Hypothalamus (tissue), 51 donors: ENCODE measurements at regions not wholly inside any gene's neighbourhood (a gene's known extent, or its start where the extent isn't known, plus 50 kb on each side); places are given as distances from the start of the nearest gene placed in this dataset.
A peak's percentile ranks its signal among the peaks of the same experiment; 100 is the strongest.
"Not testable (repeated sequence)": the region's sequence is repeated elsewhere in the genome, so short reads cannot be mapped to it uniquely, and the experiment has no call there.

Experiments
- DNase-seq, 51 donors: peaks; one replicate each; lab custom pipeline; 2025; lab: John Stamatoyannopoulos, UW

GRCh38 chr5:106510321-106510720, 1160.4 kb downstream of the EFNA5 start:
- DNase-seq = no peak

GRCh38 chr5:106508894-106509293, 1161.8 kb downstream of the EFNA5 start:
- no peak for DNase-seq

GRCh38 chr5:106493910-106494309, 1176.8 kb downstream of the EFNA5 start:
- DNase-seq = no peak

- DNase-seq = no peak
These were observed 1181.7 kb downstream of the EFNA5 start for GRCh38 chr5:106489004-106489403.

- no peak for DNase-seq
These were observed 1182.3 kb downstream of the EFNA5 start for GRCh38 chr5:106488407-106488806.

GRCh38 chr5:106481374-106481773, 1189.4 kb downstream of the EFNA5 start:
- DNase-seq = no peak

- DNase-seq = no peak
These were observed 1194.1 kb downstream of the EFNA5 start for GRCh38 chr5:106476630-106477029.

GRCh38 chr5:106474066-106474465, 1196.7 kb downstream of the EFNA5 start:
- no peak for DNase-seq

GRCh38 chr5:106459541-106459940, 1211.2 kb downstream of the EFNA5 start:
- no peak for DNase-seq

- DNase-seq = peak in 19 of 51 donors; percentile 0 to 43 (median 13)
These were observed 1215.9 kb downstream of the EFNA5 start for GRCh38 chr5:106454651-106455415.

GRCh38 chr5:106454050-106454449, 1216.7 kb downstream of the EFNA5 start:
- DNase-seq = no peak

GRCh38 chr5:106451998-106452397, 1218.7 kb downstream of the EFNA5 start:
- DNase-seq = no peak

- no peak for DNase-seq
These were observed 1227.0 kb downstream of the EFNA5 start for GRCh38 chr5:106443746-106444145.

GRCh38 chr5:106435185-106435584, 1235.6 kb downstream of the EFNA5 start:
- no peak for DNase-seq

GRCh38 chr5:106430733-106431132, 1240.0 kb downstream of the EFNA5 start:
- not testable (repeated sequence) for DNase-seq

GRCh38 chr5:106423109-106423897, 1247.4 kb downstream of the EFNA5 start:
- no peak for DNase-seq

GRCh38 chr5:106420102-106420501, 1250.6 kb downstream of the EFNA5 start:
- no peak for DNase-seq

- DNase-seq = no peak
These were observed 1252.5 kb downstream of the EFNA5 start for GRCh38 chr5:106418196-106418595.

- no peak for DNase-seq
These were observed 1253.2 kb downstream of the EFNA5 start for GRCh38 chr5:106417566-106417965.

- DNase-seq = no peak
These were observed 1253.6 kb downstream of the EFNA5 start for GRCh38 chr5:106417163-106417562.

GRCh38 chr5:106415541-106415940, 1255.2 kb downstream of the EFNA5 start:
- DNase-seq = no peak

- DNase-seq = no peak
These were observed 1256.4 kb downstream of the EFNA5 start for GRCh38 chr5:106414342-106414741.
